HG03108 (cell line): ENCODE measurements at regions not wholly inside any gene's neighbourhood (a gene's known extent, or its start where the extent isn't known, plus 50 kb on each side); places are given as distances from the start of the nearest gene placed in this dataset.
"Not testable (repeated sequence)": the region's sequence is repeated elsewhere in the genome, so short reads cannot be mapped to it uniquely, and the experiment has no call there.

Experiments
- ATAC-seq: cut with Tn5 transposase; IDR thresholded peaks from one replicate; pipeline ENCODE4 v1.9.1; 2021; ENCODE audit warnings: moderate library complexity; ENCODE audit not compliant: unreplicated experiment

- ATAC-seq, result no peak
These were observed 1834.1 kb upstream of the PIK3C3 start for GRCh38 chr18:40120796-40121391.

GRCh38 chr18:40120356-40120755, 1834.7 kb upstream of the PIK3C3 start:
- no peak for ATAC-seq

- not testable (repeated sequence) for ATAC-seq
These were observed 1835.5 kb upstream of the PIK3C3 start for GRCh38 chr18:40119581-40119980.

GRCh38 chr18:40110455-40110854, 1844.6 kb upstream of the PIK3C3 start:
- no peak for ATAC-seq

- ATAC-seq, result no peak
These were observed 1845.6 kb upstream of the PIK3C3 start for GRCh38 chr18:40109252-40110049.

- no peak for ATAC-seq
These were observed 1846.4 kb upstream of the PIK3C3 start for GRCh38 chr18:40108596-40108995.

- no peak for ATAC-seq
These were observed 1852.1 kb upstream of the PIK3C3 start for GRCh38 chr18:40102903-40103302.

- ATAC-seq, result no peak
These were observed 1855.4 kb upstream of the PIK3C3 start for GRCh38 chr18:40099641-40100040.

GRCh38 chr18:40096675-40097074, 1858.4 kb upstream of the PIK3C3 start:
- ATAC-seq, result no peak

GRCh38 chr18:40094441-40094840, 1860.6 kb upstream of the PIK3C3 start:
- ATAC-seq, result no peak

- ATAC-seq, result no peak
These were observed 1866.9 kb upstream of the PIK3C3 start for GRCh38 chr18:40088130-40088529.

GRCh38 chr18:40079786-40080185, 1875.2 kb upstream of the PIK3C3 start:
- no peak for ATAC-seq

- no peak for ATAC-seq
These were observed 1879.4 kb upstream of the PIK3C3 start for GRCh38 chr18:40075616-40076015.

GRCh38 chr18:40072761-40073160, 1882.3 kb upstream of the PIK3C3 start:
- ATAC-seq, result no peak

GRCh38 chr18:40066368-40066767, 1888.7 kb upstream of the PIK3C3 start:
- no peak for ATAC-seq

- no peak for ATAC-seq
These were observed 1891.5 kb upstream of the PIK3C3 start for GRCh38 chr18:40063488-40063887.

GRCh38 chr18:40061086-40061485, 1893.9 kb upstream of the PIK3C3 start:
- no peak for ATAC-seq

- ATAC-seq, result no peak
These were observed 1894.5 kb upstream of the PIK3C3 start for GRCh38 chr18:40060562-40060961.

GRCh38 chr18:40058811-40059570, 1896.0 kb upstream of the PIK3C3 start:
- ATAC-seq, result no peak

GRCh38 chr18:40056079-40056692, 1898.8 kb upstream of the PIK3C3 start:
- ATAC-seq, result no peak

- no peak for ATAC-seq
These were observed 1899.8 kb upstream of the PIK3C3 start for GRCh38 chr18:40055262-40055661.
